ENCODE measurements at regions not wholly inside any gene's neighbourhood (a gene's known extent, or its start where the extent isn't known, plus 50 kb on each side); places are given as distances from the start of the nearest gene placed in this dataset.

GRCh38 chr6:113461153-113461932 is 395.8 kb upstream of the MARCKS start:
- DNase-seq: no peak

- no peak for DNase-seq
Observed at GRCh38 chr6:113464536-113464935, 392.6 kb upstream of the MARCKS start.

DNA sequence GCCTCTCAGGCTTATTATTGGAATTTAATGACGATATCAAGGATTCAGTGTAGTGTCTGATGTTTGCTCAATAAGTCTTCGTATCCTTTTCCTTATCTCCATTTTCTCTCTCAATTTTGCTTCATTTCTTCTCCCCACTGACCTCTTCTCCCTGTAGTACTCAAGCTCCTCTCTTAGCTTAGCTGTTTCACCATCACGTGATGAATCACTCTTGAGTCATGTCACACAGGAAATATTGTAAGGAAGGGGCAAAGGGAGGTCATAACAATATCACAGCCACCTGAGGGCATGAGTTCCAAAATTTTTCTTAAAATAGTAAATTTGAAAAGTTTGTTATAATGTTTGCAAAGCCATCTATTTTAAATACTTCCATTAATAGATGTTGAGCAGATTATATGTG is 392.2 kb upstream of the MARCKS start:
- DNase-seq: no peak

DNA sequence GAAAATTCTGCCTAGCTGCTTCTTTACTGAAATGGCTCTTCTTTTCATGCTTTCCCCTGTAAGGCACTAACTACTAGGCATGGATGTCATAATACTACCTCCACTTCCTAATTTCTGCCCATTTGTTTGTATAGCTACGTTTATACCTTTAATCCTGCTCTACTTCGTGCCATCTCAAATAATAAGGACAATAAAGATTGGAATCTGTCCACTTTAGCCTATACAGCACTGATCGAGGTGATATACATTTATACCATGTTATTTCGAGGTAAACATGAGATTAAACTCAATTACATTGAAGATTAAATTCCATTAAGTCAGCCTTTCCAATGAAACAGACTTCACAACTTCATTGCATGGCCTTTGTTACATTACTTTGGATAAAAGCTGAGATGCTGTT is 390.6 kb upstream of the MARCKS start:
- DNase-seq: no peak

DNA sequence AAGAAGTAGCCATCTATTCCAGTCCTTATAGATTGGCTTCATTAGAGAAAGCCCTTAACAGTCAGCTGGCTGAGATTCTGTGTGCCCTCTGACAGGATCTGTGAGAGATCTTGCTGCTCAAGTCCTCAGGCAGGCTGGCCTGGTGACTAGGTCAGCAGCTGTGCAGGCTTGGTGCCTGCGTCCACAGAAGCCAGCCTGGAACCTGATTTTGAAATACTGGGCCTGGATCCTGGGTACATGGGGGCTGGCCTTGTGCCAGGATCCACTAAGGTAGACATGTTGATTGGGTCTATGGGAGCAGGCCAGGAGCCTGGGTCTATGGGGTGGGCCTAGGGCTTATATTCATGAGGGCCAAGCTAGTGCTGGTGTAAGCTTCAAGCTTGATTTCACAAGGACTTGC is 381.8 kb upstream of the MARCKS start:
- DNase-seq: no peak

DNA sequence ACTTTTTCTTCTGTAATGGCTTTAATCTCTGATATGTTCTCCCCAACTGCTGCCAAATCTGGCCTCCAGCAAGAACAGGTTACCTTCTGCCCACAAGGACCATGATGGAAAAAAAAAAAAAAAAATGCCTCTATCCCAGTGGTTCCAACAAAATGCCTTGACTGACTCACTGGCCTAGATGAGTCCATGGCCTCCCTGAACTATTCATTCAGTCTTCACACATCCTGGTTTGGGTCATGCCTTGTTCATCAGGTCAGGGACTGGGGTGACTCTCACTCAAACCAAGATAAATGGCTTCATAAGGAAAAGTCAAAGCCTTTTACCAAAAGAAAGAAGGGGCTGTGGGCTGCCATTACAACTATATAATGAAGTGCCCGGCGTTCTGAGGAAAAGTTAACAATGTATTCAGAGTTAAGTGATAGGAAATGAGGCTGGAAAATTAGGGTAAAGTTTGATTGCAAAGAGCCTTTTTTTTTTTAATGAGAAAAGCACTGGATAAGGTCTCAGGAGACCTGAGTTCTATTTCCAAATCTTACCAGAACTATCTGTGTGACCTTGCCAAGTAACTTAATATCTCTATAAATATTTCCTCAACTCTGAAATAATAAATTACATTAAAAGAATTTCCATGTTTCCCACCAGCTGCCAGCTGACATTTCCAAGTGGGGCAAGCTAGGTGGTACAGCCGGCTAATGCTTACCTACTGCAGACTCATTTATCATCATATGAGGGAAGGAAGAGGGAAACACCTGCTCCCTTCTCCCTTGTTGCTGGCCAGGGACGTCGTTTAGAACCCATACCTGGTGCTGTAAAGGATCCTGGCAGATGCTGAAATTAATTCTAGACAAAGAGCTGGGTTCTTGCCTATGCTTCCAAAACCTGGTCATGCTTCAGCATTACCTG is 380.0 kb upstream of the MARCKS start:
- DNase-seq: no peak

DNA sequence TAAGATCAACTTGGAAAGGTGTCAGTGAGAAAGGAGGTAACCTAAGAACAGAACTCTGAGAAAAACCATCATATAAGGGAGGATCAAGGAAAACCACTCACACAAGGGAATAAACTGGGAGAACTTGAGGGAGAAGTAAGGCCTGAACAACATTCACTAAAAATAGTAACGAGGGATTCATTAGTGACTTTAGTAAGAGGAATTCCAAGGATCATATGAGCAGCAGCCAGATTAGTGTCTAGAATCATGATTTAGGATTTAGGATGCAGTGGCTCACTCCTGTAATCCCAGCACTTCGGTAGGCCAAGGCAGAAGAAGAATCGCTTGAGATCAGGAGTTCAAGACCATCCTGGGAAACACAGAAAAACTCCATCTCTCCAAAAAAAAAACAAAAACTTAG is 376.5 kb upstream of the MARCKS start:
- DNase-seq: no peak

DNA sequence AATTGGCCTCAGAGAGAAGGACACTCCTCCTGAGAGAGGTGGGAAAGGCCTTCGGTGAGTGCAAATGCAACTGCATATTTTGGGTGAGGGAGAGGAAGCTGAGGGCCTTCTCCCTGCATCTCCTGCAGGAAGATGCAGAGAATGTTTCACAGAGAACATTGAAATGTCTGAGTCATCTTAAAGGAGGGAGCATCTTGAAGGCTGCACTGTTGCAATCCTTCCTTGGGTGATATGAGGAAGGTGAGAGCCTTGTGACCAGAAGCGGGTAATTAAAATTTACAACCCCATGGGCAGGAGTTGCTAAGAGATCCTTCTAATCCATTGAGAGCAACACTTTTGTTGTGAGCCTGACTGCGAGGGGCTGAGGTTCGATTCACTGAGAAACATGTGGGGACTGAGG is 375.7 kb upstream of the MARCKS start:
- no peak for DNase-seq

DNA sequence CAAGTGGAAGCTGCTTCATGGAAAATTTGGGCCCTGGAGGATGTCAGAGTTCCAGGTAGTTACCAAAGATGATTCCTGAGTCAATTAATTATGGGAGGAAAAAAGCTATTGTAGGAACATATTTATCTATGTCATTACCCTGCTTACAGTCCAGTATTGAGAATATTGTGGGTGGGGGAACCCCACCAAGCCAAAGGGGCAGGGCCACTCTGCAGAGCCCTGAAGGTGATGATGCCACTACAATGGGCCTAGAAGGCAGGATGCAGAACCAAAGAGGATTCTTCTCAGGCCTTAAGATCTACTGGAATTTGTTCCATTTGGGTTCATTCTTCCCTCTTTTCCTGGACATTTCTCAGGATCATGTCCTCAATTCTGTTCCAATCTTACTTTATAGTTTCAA is 375.2 kb upstream of the MARCKS start:
- DNase-seq: no peak

- no peak for DNase-seq
Observed at GRCh38 chr6:113482771-113483170, 374.4 kb upstream of the MARCKS start.

GRCh38 chr6:113486199-113486598 is 370.9 kb upstream of the MARCKS start:
- no peak for DNase-seq

GRCh38 chr6:113487489-113488058 is 369.6 kb upstream of the MARCKS start:
- DNase-seq: no peak

DNA sequence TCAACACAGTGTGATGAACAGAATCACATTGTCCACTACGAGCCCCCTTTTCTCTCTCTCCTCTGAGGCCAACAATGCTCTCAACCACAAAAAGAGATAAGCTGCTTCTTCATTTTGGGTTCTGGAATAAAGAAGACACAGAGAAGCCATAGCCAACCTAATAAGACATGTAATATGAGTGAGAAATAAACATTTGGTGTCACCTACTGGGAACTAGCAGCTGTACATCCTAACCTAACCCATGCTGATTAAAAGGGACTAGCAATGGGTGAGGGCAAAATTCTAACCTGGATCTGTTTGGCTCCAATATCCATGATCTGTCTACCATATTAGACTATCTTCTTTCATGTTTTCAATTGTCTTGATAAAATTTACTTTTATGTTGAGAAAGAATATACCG is 369.1 kb upstream of the MARCKS start:
- DNase-seq: no peak

DNA sequence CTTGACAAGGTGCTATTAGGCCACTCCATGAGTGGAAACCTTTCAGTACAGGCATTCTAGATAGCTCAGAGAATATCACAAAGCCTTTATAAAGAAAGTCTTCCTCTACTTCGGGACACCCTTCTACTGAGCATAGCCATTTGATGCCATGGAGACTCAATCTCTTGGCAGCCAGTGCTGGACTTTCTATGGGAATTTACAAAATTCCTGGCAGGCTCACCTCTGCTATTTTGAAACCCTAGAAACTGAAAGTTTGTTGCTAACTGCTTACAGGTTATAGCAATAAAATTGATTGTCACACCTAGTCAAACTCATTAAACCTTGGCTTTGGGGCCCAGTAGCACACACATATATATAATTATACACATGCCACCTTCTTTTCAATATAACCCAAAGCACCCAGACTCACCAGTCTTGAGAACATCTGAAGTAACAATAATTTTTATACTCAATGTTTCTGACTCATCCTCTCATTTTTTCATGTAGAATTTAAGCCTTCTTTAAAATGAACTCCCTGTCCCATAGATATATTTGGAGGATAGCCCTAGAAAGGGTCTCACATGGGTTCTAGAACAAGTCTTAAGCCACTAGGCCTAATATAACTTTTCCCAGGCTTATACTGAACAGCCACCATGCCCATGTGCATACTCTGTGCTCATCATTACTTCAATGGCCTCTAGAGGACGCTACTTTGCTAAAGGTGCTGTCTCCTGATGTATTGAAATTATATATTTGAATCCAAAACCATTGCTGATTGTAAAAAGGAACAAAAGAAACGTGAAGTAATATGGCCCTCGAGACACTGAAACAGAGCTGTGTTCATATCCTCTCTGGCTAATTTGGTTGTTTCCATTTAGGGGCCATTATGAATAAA is 368.1 kb upstream of the MARCKS start:
- DNase-seq: no peak

DNA sequence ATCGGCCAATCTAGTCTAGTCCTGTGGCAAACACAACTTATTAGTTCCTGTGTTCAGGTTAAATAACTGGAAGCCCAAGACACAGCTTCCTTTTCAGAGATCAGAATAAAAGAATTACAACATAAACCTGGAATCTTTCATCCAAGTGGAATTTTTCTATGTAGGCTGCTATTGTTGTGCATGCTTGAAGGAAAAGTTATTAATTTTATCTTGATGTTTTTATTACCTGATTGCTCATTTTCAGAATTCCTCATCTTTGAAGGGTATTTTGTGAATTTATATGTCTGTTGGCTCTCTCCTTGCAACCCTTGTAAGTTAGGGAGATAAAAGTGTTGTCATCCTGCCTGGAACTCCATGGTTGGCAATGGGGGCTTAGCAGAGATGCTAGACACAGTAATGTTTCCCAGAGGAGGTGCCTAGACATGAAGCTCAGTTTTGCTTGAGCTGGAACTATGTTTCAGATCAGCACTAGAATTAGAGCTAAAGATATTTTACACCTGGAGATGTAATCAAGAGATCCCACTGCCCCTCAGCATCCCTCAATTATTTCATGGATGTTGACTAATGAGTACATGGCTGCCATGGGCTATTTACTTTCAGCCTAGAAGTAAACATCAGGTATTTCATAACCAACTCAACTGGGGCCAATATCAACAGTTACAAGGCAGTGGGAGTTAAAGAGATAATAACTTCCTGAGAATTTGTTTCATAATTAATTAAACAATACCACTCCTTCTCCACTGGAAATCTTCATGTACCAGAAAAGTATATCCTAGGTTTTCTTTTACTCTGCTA is 367.0 kb upstream of the MARCKS start:
- no peak for DNase-seq

DNA sequence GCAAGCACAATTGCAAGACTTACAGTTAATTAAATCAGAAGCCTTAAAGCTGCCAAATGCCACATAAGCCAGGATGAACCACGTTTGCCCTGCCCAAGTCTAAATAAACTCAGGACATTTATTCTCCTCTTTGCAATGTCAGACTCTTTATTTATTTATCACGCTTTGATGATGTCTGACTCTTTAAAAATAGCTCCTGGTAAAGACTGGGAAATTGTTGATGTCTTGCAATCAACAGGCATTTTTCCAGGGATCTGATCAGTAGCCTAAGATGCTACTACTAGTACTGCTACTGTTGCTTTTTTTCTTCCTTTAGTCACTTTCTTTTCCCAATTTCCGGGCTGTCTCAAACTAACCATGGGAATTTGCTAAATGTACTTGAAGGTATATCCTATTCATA is 365.8 kb upstream of the MARCKS start:
- DNase-seq: no peak

DNA sequence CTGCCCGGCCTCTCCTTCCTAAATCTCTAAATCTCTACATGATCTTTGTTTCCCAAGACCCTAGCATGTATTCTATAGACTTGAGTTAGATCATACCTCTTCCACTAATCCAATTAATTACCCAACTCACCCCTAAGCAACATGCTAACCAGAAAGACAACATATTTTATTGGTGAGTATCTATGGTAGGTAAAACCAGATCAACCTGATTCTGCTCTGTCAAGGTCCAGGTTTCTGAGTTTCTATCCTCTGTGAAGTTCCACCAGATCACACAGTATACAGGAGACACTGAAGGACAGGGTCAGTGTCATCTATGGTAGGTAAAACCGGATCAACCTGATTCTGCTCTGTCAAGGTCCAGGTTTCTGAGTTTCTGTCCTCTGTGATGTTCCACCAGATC is 363.2 kb upstream of the MARCKS start:
- DNase-seq: no peak

DNA sequence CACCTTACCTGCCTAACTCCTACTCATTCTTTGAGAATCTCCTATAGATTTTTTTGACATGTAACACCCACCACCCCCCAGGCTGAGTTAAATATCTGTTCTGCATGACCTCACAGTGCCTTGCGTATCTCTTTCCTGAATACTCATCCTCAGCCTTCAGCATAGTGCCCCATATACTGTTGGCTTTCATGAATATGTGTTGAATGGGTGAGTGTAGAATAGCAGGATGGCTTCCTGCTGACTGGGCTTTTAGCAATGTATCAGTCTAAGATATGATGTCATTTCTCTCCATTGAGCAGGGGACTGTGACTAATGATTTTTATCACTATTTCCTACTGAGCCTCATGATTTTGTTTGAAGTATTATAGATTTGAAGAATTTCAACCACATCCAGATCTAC is 361.6 kb upstream of the MARCKS start:
- no peak for DNase-seq

GRCh38 chr6:113496166-113496565 is 361.0 kb upstream of the MARCKS start:
- DNase-seq: peak; percentile 31

- DNase-seq: no peak
Observed at GRCh38 chr6:113500221-113500620, 356.9 kb upstream of the MARCKS start.

DNA sequence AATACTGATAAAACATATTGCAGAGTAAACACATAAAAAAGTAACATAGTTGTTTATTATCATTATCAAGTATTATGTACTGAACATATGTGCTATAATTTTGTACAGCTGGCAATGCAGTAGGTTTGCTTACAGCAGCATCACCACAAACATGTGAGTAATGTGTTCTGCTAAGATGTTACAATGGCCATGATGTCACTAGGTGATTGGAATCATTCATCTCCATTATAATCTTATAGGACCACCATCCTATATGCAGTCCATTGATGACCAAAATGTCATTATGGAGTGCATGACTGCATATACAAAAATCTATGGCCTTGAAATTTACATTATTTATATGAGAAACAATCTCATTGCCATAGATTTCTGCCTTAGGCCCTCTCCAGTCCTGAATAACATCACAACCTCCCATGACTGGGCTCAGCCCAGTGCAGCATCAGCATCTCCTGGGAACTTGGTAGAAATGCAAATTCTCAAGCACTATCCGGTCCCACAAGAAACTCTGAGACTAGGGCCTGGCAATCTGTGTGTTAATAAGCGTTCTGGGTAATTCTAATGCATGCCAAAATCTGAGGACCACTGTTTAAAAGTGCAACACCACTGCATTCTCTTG is 352.0 kb upstream of the MARCKS start:
- no peak for DNase-seq

All from renal pelvis (tissue), 1 donor.